ENCODE measurements at regions not wholly inside any gene's neighbourhood (a gene's known extent, or its start where the extent isn't known, plus 50 kb on each side); places are given as distances from the start of the nearest gene placed in this dataset.

GRCh38 chr16:26749072-26749471 lies 317.7 kb upstream of the C16orf82 start:
- H3K36me3 ChIP-seq = no peaks in the 10 kb centered on the region
- no peak for DNase-seq (ENCODE audit: low read depth in 1 of 2, low spot score in 1 of 2)
- H3K27ac ChIP-seq = no peak overlapping the region
- H3K4me3 ChIP-seq = no peak overlapping the region
- H3K27me3 ChIP-seq = peaks cover 82% of the 10 kb centered on the region
- no peaks in the 10 kb centered on the region for H3K9me3 ChIP-seq (ENCODE audit: low read depth)
- no peaks in the 10 kb centered on the region for H3K4me1 ChIP-seq (ENCODE audit: low read depth)
- TF ChIP-seq CTCF (IDR thresholded peaks at IDR 0.05; ENCODE audit: low read depth, low read length) = no peak

GRCh38 chr16:26752166-26752565 lies 314.6 kb upstream of the C16orf82 start:
- no peak overlapping the region for H3K27ac ChIP-seq
- H3K27me3 ChIP-seq = peaks cover 57% of the 10 kb centered on the region
- H3K36me3 ChIP-seq = no peaks in the 10 kb centered on the region
- no peaks in the 10 kb centered on the region for H3K4me1 ChIP-seq (ENCODE audit: low read depth)
- no peak for DNase-seq (ENCODE audit: low read depth in 1 of 2, low spot score in 1 of 2)
- H3K4me3 ChIP-seq = no peak overlapping the region
- no peak for TF ChIP-seq CTCF (IDR thresholded peaks at IDR 0.05; ENCODE audit: low read depth, low read length)
- no peaks in the 10 kb centered on the region for H3K9me3 ChIP-seq (ENCODE audit: low read depth)

- H3K27ac ChIP-seq = no peak overlapping the region
- H3K9me3 ChIP-seq (ENCODE audit: low read depth) = no peaks in the 10 kb centered on the region
- H3K27me3 ChIP-seq = peaks cover 15% of the 10 kb centered on the region
- TF ChIP-seq CTCF (IDR thresholded peaks at IDR 0.05; ENCODE audit: low read depth, low read length) = no peak
- no peak for DNase-seq (ENCODE audit: low read depth in 1 of 2, low spot score in 1 of 2)
- no peak overlapping the region for H3K4me3 ChIP-seq
- H3K36me3 ChIP-seq = no peaks in the 10 kb centered on the region
- H3K4me1 ChIP-seq (ENCODE audit: low read depth) = no peaks in the 10 kb centered on the region
Measured at GRCh38 chr16:26756633-26757032, 310.1 kb upstream of the C16orf82 start.

- DNase-seq (ENCODE audit: low read depth in 1 of 2, low spot score in 1 of 2) = peak in 1 of 2 donors; percentile 52
Measured at GRCh38 chr16:26762594-26762993, 304.1 kb upstream of the C16orf82 start.

GRCh38 chr16:26765087-26765486 lies 301.6 kb upstream of the C16orf82 start:
- Histone ChIP-seq H3K36me3 (no peaks in the 10 kb centered on the region), H3K27me3 (no peaks in the 10 kb centered on the region), H3K4me1 (ENCODE audit: low read depth) (no peaks in the 10 kb centered on the region), H3K27ac (no peak overlapping the region), H3K9me3 (ENCODE audit: low read depth) (no peaks in the 10 kb centered on the region), H3K4me3 (no peak overlapping the region)
- no peak for DNase-seq (ENCODE audit: low read depth in 1 of 2, low spot score in 1 of 2)
- TF ChIP-seq CTCF (IDR thresholded peaks at IDR 0.05; ENCODE audit: low read depth, low read length) = no peak

More at GRCh38 chr16:26762594-26762993, 304.1 kb upstream of the C16orf82 start:
- no peak overlapping the region for H3K27ac ChIP-seq
- H3K4me1 ChIP-seq (ENCODE audit: low read depth) = no peaks in the 10 kb centered on the region
- no peak overlapping the region for H3K4me3 ChIP-seq
- H3K36me3 ChIP-seq = no peaks in the 10 kb centered on the region
- H3K9me3 ChIP-seq (ENCODE audit: low read depth) = no peaks in the 10 kb centered on the region
- H3K27me3 ChIP-seq = no peaks in the 10 kb centered on the region
- no peak for TF ChIP-seq CTCF (IDR thresholded peaks at IDR 0.05; ENCODE audit: low read depth, low read length)
